ENCODE measurements at regions not wholly inside any gene's neighbourhood (a gene's known extent, or its start where the extent isn't known, plus 50 kb on each side); places are given as distances from the start of the nearest gene placed in this dataset.
"Not testable (repeated sequence)": the region's sequence is repeated elsewhere in the genome, so short reads cannot be mapped to it uniquely, and the experiment has no call there.

- DNase-seq = no peak
Observed at GRCh38 chr9:20237686-20238085, 384.6 kb downstream of the MLLT3 start.

GRCh38 chr9:20236676-20237075, 385.6 kb downstream of the MLLT3 start:
- DNase-seq = no peak

GRCh38 chr9:20235206-20235605, 387.1 kb downstream of the MLLT3 start:
- DNase-seq = not testable (repeated sequence)

DNA sequence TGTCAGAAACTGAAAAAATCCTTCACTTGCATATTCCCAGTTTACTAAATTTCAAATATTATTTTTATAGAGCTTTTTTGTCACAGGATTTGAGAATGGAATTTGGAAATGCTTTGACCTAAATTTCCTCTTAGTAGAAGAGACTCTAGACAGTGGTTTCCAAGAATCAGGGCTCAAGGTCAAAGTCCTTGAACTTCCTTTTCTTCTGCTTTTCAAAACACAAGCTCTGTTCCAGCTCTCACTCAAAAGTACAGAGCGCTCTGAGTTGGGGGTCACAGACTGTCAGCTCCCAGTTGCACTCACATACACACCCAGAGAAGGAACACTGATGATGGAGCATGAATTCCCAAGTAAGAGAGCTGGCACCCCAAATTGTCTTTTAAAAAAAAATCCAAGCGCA, 394.2 kb downstream of the MLLT3 start:
- no peak for DNase-seq

DNA sequence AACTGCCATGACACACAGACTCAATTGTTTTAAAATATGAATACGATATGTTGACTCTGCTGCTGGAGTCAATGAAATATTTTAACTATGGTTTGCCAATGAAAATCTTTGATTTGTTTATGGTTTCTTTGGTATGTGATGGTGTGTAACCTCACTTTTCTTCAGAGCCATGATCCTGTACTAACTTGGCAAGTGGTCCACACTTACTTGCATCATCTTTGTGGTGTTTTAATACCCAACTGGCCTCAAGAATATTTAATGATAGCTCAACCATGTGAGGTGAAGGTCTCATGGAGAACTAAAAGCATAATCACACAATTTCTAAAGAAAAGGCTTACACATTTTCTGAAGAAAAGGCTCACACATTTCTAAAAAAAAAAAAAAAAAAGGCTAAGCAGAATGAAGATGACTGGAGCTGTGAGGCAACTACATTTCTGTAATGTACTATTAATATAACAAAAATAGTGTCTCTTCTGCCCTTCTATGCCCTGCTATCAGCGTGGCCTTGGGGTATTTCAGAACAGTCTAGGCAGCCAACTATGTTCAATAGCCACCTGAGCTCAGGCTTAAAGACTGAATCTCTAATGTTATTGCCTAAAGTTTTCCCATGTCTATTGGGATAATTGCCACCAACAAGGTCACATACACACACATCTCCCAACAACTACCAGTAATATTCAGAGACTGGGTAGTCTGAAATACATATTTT, 395.0 kb downstream of the MLLT3 start:
- no peak for DNase-seq

GRCh38 chr9:20226345-20226744, 396.0 kb downstream of the MLLT3 start:
- no peak for DNase-seq

DNA sequence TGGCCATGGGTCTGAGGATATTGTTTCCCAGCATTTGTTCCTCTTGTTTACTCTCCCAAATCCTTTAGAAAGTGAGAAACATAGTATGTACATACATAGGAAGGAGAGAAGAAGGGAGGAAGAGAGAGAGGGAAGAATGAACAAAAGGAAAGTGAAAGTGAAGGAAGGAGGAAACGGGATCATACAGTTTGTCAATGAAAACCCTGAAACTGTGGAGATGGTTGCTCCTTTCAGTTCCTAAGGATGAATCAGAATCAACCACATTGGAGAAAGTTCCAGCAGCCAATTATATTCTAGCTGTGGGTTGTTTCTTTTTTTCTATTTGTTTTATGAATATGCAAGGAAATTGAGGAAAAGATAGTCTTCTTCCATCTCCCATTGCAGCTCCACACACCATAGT, 396.5 kb downstream of the MLLT3 start:
- DNase-seq = no peak

DNA sequence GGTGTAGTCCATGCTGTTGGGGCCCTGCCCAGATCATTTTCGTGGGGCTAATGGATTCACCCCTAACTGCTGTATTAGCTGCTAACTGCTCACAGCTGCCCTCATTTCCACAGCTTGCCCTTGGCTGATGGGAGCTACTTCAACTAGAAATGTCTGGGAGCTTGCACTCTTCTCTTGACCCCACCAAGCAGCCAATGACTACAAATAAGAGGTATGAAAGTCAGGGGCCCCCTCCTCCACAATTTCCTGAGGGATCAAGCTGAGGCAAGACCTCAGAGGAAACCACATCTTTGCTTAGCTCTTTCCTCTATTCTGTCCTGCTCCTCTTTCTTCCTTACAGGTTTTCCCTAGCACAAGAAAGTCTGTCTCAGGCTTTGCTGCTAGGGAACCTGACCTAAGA, 397.5 kb downstream of the MLLT3 start:
- no peak for DNase-seq

DNA sequence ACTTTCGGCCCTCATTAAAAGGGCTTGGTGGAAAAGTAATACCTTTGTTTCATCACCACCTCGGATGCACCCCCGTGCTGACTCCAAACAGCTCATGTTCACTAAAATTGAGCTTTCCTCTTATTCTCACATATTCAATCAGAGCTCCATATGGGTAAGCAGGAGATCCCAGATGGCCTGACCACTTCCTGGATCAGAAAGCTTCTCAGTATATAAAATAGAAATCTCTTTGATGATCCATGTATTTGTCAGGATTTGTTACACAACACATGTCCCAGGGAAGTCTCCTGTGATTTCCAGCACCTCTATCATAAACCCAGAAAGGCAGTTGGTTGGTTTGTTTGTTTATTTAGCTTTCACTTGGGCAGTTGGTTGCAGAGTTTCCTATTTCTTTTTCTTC, 402.0 kb downstream of the MLLT3 start:
- DNase-seq = no peak

GRCh38 chr9:20219437-20219836, 402.9 kb downstream of the MLLT3 start:
- no peak for DNase-seq

DNA sequence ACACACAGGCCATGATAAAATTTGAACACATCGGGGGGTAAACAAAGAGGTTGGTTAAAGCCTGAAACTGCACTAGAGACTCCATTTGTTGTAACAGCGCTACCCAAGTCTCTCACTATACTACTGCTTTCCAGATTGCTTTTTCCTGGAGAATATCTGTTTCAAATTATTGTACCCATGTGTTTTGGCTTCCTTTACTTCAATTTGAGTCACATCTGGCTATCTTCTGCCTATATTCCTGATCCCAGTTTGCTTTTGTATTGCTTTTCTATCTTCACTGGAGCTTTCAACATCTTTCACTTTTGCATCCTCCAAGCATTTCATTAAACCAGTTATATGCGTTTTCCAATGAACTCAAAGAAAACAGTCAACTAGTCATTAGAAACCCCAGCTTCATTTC, 404.7 kb downstream of the MLLT3 start:
- DNase-seq = no peak

GRCh38 chr9:20216438-20216837, 405.9 kb downstream of the MLLT3 start:
- no peak for DNase-seq

GRCh38 chr9:20215552-20215951, 406.7 kb downstream of the MLLT3 start:
- DNase-seq = no peak

DNA sequence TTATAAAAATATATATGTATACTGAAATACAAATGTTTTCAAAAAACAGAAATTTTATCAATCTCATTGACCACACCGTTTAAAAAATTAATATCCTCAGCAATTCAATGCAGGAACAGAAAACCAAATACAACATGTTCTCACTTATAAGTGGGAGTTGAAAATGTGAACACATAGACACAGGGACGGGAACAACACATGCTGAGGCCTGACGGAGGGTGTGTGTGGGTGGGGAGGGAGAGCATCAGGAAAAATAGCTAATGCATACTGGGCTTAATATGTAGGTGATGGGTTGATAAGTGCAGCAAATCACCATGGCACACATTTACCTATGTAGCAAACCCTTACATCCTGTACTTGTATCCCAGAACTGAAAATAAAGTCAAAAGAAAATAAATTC, 409.5 kb downstream of the MLLT3 start:
- no peak for DNase-seq

DNA sequence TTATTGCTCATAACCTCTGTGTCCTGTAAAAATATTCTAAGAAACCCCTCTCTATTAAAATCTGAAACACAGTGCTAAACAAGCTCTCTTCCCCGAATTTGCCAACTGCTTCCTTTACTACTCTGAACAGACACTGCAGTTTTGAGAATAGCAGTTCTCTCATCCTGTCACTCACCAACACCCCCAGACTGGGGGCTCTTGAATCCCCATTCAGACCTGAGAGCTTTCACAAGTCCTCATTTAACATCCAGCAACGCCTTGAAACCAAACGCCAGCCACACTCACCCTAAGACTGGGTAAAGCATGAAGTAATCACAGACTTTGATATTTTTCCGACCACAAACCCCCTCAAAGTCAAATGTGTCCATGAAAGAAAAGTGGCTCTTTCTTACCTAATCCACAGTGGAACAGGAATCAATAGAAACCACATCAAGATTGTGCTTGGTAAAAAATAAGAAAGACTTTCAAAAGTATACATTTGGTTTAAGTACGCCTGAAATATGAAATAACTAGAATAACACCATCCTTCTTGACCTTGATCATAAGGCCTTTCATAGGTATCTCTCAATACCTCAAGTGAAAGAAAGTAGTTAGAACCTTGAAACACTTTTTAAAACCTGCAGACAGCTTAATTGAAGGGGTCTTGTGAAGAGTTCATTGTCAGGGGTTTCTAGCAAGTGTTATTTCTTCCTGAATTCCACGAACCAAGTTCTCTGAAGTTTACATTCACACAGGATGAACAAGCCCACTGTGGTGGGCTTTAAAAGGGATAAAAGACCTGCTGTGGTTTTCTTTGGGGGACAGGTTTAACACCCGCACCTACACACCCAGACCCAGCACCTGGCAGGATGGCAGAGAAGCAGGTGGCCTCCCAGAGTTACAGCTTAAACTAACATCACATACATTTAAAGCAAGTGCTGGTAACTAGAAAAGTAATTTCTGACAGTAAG, 412.6 kb downstream of the MLLT3 start:
- no peak for DNase-seq

- no peak for DNase-seq
Observed at GRCh38 chr9:20208961-20209371, 413.3 kb downstream of the MLLT3 start.

DNA sequence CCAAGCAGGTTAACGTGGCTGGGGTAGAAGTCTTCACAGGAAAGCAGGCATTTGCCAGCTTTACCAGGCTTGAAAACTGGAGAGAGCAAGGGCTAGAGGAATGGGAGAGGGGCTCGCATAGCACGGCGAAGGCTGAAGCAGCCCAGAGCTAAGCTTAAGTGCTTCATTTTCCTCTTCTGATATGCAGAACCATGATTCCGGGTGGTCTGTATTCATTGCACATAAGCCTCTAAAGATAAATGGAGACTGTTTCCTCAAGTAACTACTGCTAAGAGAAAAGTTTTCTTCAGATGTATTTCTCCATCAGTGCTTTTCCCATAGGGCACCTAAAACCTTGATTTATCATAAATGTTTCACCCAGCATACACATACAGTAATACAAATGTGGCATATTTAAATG, 414.1 kb downstream of the MLLT3 start:
- no peak for DNase-seq

- no peak for DNase-seq
Observed at GRCh38 chr9:20207176-20207575, 415.1 kb downstream of the MLLT3 start.

DNA sequence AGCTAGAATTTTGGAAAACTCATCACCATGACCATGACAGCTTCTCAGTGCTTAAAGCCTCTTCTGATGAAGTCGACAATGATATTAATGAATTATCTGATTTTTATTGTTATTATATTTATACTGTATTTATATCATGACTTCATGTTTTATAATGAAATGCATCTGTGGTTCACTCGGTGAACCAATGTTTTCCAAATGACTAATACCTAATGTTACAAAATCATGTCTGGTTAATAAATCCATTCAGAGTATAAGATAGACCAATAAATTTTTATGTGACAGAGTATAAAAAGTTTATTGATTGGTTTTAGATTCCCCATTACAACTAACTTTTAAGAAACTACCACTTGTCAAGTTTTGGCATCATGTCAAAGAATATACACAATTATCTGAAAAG, 416.5 kb downstream of the MLLT3 start:
- DNase-seq = no peak

- no peak for DNase-seq
Observed at GRCh38 chr9:20200991-20201431, 412.2 kb upstream of the SLC24A2 start.

GRCh38 chr9:20200581-20200980, 411.7 kb upstream of the SLC24A2 start:
- DNase-seq = no peak

DNA sequence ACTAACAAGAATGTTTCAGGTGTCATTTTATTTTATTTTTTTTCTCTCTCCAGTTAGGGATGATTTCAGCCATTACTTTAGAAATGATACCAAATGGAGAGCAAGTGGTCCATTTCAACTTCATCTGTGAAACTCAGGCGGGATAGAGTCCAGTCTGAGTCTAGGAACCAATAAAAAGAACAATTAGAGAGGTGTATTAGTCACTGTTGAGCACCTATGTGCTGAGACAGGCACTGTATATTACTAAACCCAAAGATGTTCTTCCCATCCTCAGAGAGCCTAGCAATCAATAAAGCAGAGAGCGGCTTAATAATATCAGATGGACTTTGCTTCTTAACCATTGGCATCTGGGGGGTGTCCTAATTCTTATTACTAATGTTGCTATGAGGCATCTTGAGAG, 410.3 kb upstream of the SLC24A2 start:
- DNase-seq = no peak

GRCh38 chr9:20197976-20198685, 409.3 kb upstream of the SLC24A2 start:
- no peak for DNase-seq

Data from DMS79 (cell line).